Ovary (tissue), 7 donors: ENCODE measurements at regions not wholly inside any gene's neighbourhood (a gene's known extent, or its start where the extent isn't known, plus 50 kb on each side); places are given as distances from the start of the nearest gene placed in this dataset.

Experiments used
- DNase-seq, 5 donors: peaks; one replicate each; pipeline ENCODE4 v3.0.0-alpha.2; 2019 to 2020
- H3K27ac ChIP-seq, 2 donors: fragments of 200-600 bp; one replicate each; pipeline versions ENCODE4 v1.5.1 to v1.8.0; 2019 to 2022
- H3K27me3 ChIP-seq: fragments of 200-600 bp; one replicate; pipeline ENCODE4 v1.8.0; 2022
- H3K36me3 ChIP-seq: fragments of 200-600 bp; sonication (generic); one replicate; pipeline ENCODE4 v1.5.1; 2019
- H3K4me1 ChIP-seq: one replicate; pipeline ENCODE4 v1.8.1; 2013; ENCODE audit warnings: mild to moderate bottlenecking, moderate library complexity; ENCODE audit not compliant: insufficient read depth
- H3K4me3 ChIP-seq: fragments of 200-600 bp; sonication (generic); one replicate; pipeline ENCODE4 v1.5.1; 2017
- H3K9me3 ChIP-seq, 2 donors: fragments of 200-600 bp in 1 of 2; sonication (generic) in 1 of 2; one replicate each; pipeline versions ENCODE4 v1.5.1 to v1.8.1; 2013 to 2019; ENCODE audit warnings: mild to moderate bottlenecking in 1 of 2, moderate library complexity in 1 of 2
- CTCF ChIP-seq, 3 donors: fragments of 450-650 bp in 2 of 3; fragments of 200-600 bp in 1 of 3; IDR thresholded peaks; one replicate each; pipeline versions ENCODE4 v1.5.1 to v1.8.0; 2016 to 2022; ENCODE audit warnings: antibody characterized with exemption in 3 of 3, mild to moderate bottlenecking in 1 of 3
- EP300 ChIP-seq: sonication (generic); formaldehyde crosslinking; IDR thresholded peaks from one replicate; pipeline ENCODE4 v1.6.1; 2017; ENCODE audit warnings: antibody characterized with exemption
- POLR2A ChIP-seq: fragments of 450-650 bp; IDR thresholded peaks from one replicate; pipeline ENCODE4 v1.6.1; 2017; ENCODE audit warnings: antibody characterized with exemption, mild to moderate bottlenecking, moderate library complexity
- WGBS, 3 donors: extraction: QIAGEN DNeasy Blood & Tissue Kit in 1 of 3; methylation state at CpG; one replicate each; pipeline versions ENCODE4 v1.1.5 to v1.1.7; 2013 to 2017; 5-methylcytosine and 5-hydroxymethylcytosine counted together
- intact Hi-C, 4 donors: fragments of 100-400 bp; cut with DNase I; formaldehyde crosslinking; loops; one replicate each; pipeline versions ENCODE4 v1.11.0 to v1.15.1; 2022 to 2023
- donor health status: DM: no; HTN: no; CAD: no; lungs with moderate emphysema.
- donor health status: DM: no; HTN: no; CAD: no.
- donor health status: Bipolar disorder and iron deficiency.
- donor health status: DM: no; HTN: no; CAD: no.
- donor health status: DM: yes; HTN: yes; CAD: no.

- no peaks in the 10 kb centered on the region for H3K9me3 ChIP-seq
- H3K36me3 ChIP-seq = no peaks in the 10 kb centered on the region
- TF ChIP-seq POLR2A (no peak), CTCF (IDR thresholded peaks at IDR 0.05) (no peak), EP300 (no peak)
- H3K4me1 ChIP-seq = peaks cover 7% of the 10 kb centered on the region
- intact Hi-C loops = no loop called here
- no peak overlapping the region for H3K4me3 ChIP-seq
- H3K27ac ChIP-seq = no peak overlapping the region
- no peaks in the 10 kb centered on the region for H3K27me3 ChIP-seq
- no peak for DNase-seq
- WGBS, 3 donors = 33 to 35% (median 34%) methylated on average over 4 of the region's 4 CpGs
Observed at GRCh38 chr12:46445093-46445492, 72.5 kb upstream of the SLC38A2 start.

GRCh38 chr12:46443594-46444263, 71.2 kb upstream of the SLC38A2 start:
- Histone ChIP-seq H3K4me1 (peaks cover 7% of the 10 kb centered on the region), H3K36me3 (no peaks in the 10 kb centered on the region), H3K27me3 (no peaks in the 10 kb centered on the region), H3K9me3 (no peaks in the 10 kb centered on the region), H3K27ac (no peak overlapping the region), H3K4me3 (no peak overlapping the region)
- intact Hi-C loops = no loop called here
- TF ChIP-seq POLR2A (no peak), EP300 (no peak), CTCF (IDR thresholded peaks at IDR 0.05) (no peak)
- 60 to 79% (median 78%) methylated on average over 3 of the region's 3 CpGs for WGBS, 3 donors
- DNase-seq = no peak

GRCh38 chr12:46442738-46443137, 70.2 kb upstream of the SLC38A2 start:
- Histone ChIP-seq H3K27me3 (no peaks in the 10 kb centered on the region), H3K36me3 (no peaks in the 10 kb centered on the region), H3K4me3 (no peak overlapping the region), H3K9me3 (no peaks in the 10 kb centered on the region), H3K27ac (no peak overlapping the region), H3K4me1 (peaks cover 5% of the 10 kb centered on the region)
- no peak for DNase-seq
- 82 to 93% (median 86%) methylated on average over 2 of the region's 2 CpGs for WGBS, 3 donors
- TF ChIP-seq POLR2A (no peak), CTCF (IDR thresholded peaks at IDR 0.05) (no peak)
- intact Hi-C loops = no loop called here

- WGBS, 3 donors = 79 to 91% (median 88%) methylated on average over 3 of the region's 3 CpGs
- H3K27me3 ChIP-seq = no peaks in the 10 kb centered on the region
- no peak for TF ChIP-seq POLR2A
- TF ChIP-seq CTCF (IDR thresholded peaks at IDR 0.05) = no peak
- TF ChIP-seq EP300 = no peak
- no peaks in the 10 kb centered on the region for H3K9me3 ChIP-seq
- no peak overlapping the region for H3K27ac ChIP-seq
- DNase-seq = no peak
- no peak overlapping the region for H3K4me3 ChIP-seq
- H3K4me1 ChIP-seq = peaks cover 5% of the 10 kb centered on the region
- H3K36me3 ChIP-seq = no peaks in the 10 kb centered on the region
- intact Hi-C loops = no loop called here
Observed at GRCh38 chr12:46442239-46442638, 69.7 kb upstream of the SLC38A2 start.
